KOPT-K1 (cell line): ENCODE measurements at regions not wholly inside any gene's neighbourhood (a gene's known extent, or its start where the extent isn't known, plus 50 kb on each side); places are given as distances from the start of the nearest gene placed in this dataset.

ENCODE experiments used
- H3K27ac ChIP-seq: fragments of 200-600 bp; sonication (generic); 2 replicates; pipeline ENCODE4 v1.5.1; 2016; ENCODE audit warnings: antibody characterized with exemption, mild to moderate bottlenecking, low read depth, low read length; ENCODE audit not compliant: poor library complexity, severe bottlenecking
- H3K36me3 ChIP-seq: fragments of 200-600 bp; sonication (generic); 2 replicates; pipeline ENCODE4 v1.5.1; 2017; ENCODE audit warnings: antibody characterized with exemption, mild to moderate bottlenecking, low read length, moderate library complexity; ENCODE audit not compliant: insufficient read depth
- H3K9me3 ChIP-seq: fragments of 200-600 bp; sonication (generic); 2 replicates; pipeline ENCODE4 v1.5.1; 2017; ENCODE audit warnings: antibody characterized with exemption, low read length, mild to moderate bottlenecking; ENCODE audit not compliant: insufficient read depth, poor library complexity, severe bottlenecking

GRCh38 chr2:59720296-59720866, 833.1 kb downstream of the BCL11A start:
- no peaks in the 10 kb centered on the region for H3K9me3 ChIP-seq
- H3K36me3 ChIP-seq, result no peaks in the 10 kb centered on the region
- H3K27ac ChIP-seq, result no peak overlapping the region

DNA sequence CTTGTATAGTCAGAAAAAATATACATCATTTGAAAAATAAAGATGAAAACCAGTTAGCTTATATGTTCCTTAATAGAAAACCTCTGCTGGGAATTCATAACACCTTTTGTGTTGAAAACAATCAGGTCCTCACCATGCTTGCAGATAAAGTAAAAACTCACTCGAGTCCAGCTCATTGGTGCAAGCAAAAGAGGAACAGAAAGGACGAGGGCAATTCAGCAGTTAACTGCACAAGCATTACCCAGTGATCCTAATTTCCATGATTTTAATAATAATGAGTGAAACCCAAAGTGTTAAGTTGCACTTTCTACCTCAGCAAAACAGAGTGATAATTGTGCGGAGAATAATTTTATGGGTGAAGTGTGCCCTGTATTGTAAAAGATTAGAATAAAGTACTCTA, 839.9 kb downstream of the BCL11A start:
- H3K9me3 ChIP-seq, result no peaks in the 10 kb centered on the region
- H3K36me3 ChIP-seq, result no peaks in the 10 kb centered on the region
- no peak overlapping the region for H3K27ac ChIP-seq

DNA sequence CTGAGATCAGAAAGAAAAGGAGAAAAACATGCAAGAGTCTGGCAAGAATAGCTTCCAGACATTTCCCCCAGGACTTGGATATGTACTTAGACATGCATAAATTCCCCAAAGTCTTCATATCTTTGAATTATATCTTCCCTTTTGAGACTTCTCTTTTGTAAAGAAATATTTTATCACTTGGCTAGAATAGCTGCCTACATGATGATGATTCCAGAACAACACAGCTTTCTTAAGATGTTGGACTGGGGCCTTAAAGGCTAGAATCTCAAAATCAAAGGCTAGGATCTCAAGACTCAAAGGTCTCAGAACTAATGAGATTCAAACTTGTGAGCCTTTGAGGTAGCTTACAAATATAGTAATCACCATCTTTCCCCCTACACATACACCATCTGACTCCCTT, 842.3 kb downstream of the BCL11A start:
- H3K27ac ChIP-seq, result no peak overlapping the region
- no peaks in the 10 kb centered on the region for H3K36me3 ChIP-seq
- no peaks in the 10 kb centered on the region for H3K9me3 ChIP-seq

GRCh38 chr2:59706729-59707128, 846.7 kb downstream of the BCL11A start:
- H3K27ac ChIP-seq, result no peak overlapping the region
- H3K36me3 ChIP-seq, result no peaks in the 10 kb centered on the region
- H3K9me3 ChIP-seq, result peaks cover 27% of the 10 kb centered on the region

DNA sequence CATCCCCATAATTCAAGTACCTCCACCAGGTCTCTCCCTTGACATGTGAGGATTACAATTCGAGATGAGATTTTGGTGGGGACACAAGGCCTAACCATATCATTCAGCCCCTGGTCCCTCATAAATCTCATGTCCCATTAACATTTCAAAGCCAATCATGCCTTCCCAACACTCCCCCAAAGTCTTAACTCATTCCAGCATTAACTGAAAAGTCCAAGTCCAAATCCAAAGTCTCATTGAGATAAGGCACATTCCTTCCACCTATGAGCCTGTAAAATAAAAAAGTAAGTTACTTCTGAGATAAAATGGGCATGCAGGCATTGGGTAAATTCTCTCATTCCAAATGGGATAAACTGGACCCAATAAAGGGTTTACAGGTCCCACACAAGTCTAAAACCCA, 849.7 kb downstream of the BCL11A start:
- Histone ChIP-seq H3K9me3 (peaks cover 28% of the 10 kb centered on the region), H3K36me3 (no peaks in the 10 kb centered on the region), H3K27ac (no peak overlapping the region)

DNA sequence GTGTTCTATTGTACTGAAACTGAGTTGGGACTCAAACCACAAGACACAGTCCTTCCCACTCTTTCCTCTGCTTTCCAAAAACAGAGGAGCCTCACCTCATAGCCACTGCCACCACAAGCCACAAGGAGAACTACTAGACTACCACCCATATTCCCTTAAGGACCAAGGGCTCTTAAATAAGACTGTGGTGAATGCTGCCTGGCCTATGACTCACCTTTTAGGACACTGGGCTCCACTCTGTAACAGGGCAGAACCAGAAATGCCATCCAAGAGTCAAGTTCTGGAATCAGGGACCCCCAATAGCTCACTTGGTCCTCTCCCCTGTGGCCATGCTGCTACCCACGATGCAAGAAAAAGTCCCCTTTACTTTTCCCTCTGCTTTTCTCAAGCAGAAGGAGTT, 851.4 kb downstream of the BCL11A start:
- H3K27ac ChIP-seq, result no peak overlapping the region
- H3K36me3 ChIP-seq, result no peaks in the 10 kb centered on the region
- H3K9me3 ChIP-seq, result peaks cover 28% of the 10 kb centered on the region

DNA sequence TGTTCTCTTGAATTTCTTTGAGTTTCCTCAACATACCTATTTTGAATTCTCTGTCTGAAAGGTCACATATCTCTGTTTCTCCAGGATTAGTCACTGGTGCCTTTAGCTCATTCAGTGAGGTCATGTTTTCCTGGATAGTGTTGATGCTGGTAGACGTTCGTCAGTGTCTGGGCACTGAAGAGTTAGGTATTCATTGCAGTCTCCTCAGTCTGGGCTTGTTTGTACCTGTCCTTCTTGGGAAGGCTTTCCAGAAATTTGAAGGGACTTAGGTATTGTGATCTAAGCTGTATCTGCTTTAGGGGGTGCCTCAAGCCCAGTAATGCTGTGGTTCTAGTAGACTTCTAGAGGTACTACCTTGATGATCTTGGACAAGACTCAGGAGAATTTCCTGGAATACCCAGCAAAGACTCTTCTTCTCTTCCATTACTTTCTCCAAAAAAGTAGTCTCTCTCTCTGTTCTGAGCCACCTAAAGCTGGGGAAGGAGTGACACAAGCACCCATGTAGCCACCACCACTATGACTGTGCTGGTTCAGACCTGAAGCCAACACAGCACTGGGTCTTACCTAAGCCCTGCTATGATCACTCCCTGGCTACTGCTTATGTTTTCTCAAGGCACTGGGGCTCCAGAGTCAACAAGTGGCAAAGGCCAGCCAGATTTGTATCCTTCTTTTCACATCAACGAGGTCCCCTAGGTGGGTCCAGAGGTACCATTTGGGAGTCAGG, 852.0 kb downstream of the BCL11A start:
- no peak overlapping the region for H3K27ac ChIP-seq
- peaks cover 28% of the 10 kb centered on the region for H3K9me3 ChIP-seq
- H3K36me3 ChIP-seq, result no peaks in the 10 kb centered on the region

GRCh38 chr2:59694176-59694575, 859.3 kb downstream of the BCL11A start:
- no peak overlapping the region for H3K27ac ChIP-seq
- peaks cover 18% of the 10 kb centered on the region for H3K9me3 ChIP-seq
- no peaks in the 10 kb centered on the region for H3K36me3 ChIP-seq

- Histone ChIP-seq H3K9me3 (peaks cover 18% of the 10 kb centered on the region), H3K27ac (no peak overlapping the region), H3K36me3 (no peaks in the 10 kb centered on the region)
These were observed 860.1 kb downstream of the BCL11A start for GRCh38 chr2:59693231-59693959.

GRCh38 chr2:59691518-59692190, 861.8 kb downstream of the BCL11A start:
- Histone ChIP-seq H3K27ac (no peak overlapping the region), H3K36me3 (no peaks in the 10 kb centered on the region), H3K9me3 (peaks cover 21% of the 10 kb centered on the region)

GRCh38 chr2:59690849-59691248, 862.6 kb downstream of the BCL11A start:
- H3K9me3 ChIP-seq, result peaks cover 18% of the 10 kb centered on the region
- H3K36me3 ChIP-seq, result no peaks in the 10 kb centered on the region
- H3K27ac ChIP-seq, result no peak overlapping the region

DNA sequence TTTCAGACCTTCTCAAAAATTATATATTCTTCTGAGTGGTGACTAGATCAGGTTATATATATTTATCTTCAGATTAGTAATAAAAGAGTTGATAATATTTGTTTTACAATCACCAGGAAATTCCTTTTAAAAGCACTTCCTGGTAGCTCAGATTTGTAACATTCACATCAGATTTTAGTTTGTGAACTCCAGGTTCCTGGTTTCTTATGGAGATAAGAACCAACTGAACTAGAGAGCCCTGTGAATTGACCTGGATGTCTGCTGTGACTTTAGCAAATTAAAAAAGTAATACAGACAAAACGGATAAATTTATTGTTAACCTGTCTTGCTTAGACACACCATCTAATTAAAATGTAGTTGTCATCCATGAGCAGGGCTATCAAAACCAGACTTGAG, 868.7 kb downstream of the BCL11A start:
- Histone ChIP-seq H3K27ac (no peak overlapping the region), H3K9me3 (peaks cover 6% of the 10 kb centered on the region), H3K36me3 (no peaks in the 10 kb centered on the region)

DNA sequence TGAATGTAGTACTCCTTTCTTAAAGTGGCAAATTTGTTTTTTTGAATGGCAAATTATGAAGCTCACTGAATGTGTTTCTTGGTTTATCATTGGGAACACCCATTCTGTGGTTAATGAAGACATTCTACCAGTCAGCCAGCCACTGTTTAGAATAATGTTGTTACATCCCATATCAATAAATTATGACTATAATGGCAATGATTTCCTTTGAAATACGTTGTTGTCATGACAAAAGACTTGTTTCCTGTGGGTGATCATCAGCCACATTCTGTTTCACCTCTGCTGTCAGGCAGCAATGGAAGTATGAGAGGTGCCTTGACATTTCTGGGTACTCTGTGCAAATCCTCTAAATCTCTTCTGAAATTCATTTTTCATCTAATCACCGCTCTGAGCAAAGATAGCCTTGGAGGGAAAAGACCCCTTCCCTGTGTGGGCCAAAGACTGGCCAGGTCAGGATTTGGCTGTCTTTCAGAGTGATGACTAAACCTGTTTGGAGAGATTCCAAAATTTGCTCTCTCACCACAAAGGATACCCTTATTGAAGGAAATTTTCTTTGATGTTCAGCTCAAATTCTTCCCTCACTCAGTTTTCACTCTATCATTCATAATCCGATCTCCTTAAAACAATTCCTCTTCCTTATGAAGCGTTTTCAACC, 869.2 kb downstream of the BCL11A start:
- H3K36me3 ChIP-seq, result no peaks in the 10 kb centered on the region
- H3K9me3 ChIP-seq, result peaks cover 6% of the 10 kb centered on the region
- H3K27ac ChIP-seq, result no peak overlapping the region

GRCh38 chr2:59680863-59681262, 872.6 kb downstream of the BCL11A start:
- Histone ChIP-seq H3K9me3 (peaks cover 4% of the 10 kb centered on the region), H3K27ac (no peak overlapping the region), H3K36me3 (no peaks in the 10 kb centered on the region)

GRCh38 chr2:59677158-59677557, 876.3 kb downstream of the BCL11A start:
- Histone ChIP-seq H3K36me3 (no peaks in the 10 kb centered on the region), H3K27ac (no peak overlapping the region), H3K9me3 (peaks cover 4% of the 10 kb centered on the region)
